OCI-LY7 (cell line): ENCODE measurements at regions not wholly inside any gene's neighbourhood (a gene's known extent, or its start where the extent isn't known, plus 50 kb on each side); places are given as distances from the start of the nearest gene placed in this dataset.
"Not testable (repeated sequence)": the region's sequence is repeated elsewhere in the genome, so short reads cannot be mapped to it uniquely, and the experiment has no call there.

ENCODE experiments used
- CTCF ChIP-seq: fragments of 200-600 bp; sonication (generic); conservative IDR thresholded peaks from 2 replicates; pipeline ENCODE4 v1.5.1; 2014; ENCODE audit warnings: mild to moderate bottlenecking, antibody characterized with exemption, low read length, moderate library complexity, mixed read lengths
- EZH2phosphoT487 ChIP-seq: fragments of 200-600 bp; sonication (generic); IDR thresholded peaks from 2 replicates; pipeline ENCODE4 v1.6.1; 2018; ENCODE audit warnings: low read depth, borderline replicate concordance, mild to moderate bottlenecking, mixed run types, antibody characterized with exemption, low read length, moderate library complexity, mixed read lengths

GRCh38 chr10:84761994-84762614 is 433.7 kb downstream of the CCSER2 start:
- TF ChIP-seq CTCF, EZH2phosphoT487: not testable (repeated sequence)
